Uterus (tissue), 3 donors: ENCODE measurements at regions not wholly inside any gene's neighbourhood (a gene's known extent, or its start where the extent isn't known, plus 50 kb on each side); places are given as distances from the start of the nearest gene placed in this dataset.

ENCODE experiments used
- DNase-seq, 2 donors: peaks; one replicate each; pipeline ENCODE4 v3.0.0-alpha.2; 2019 to 2020
- H3K27ac ChIP-seq, 2 donors: fragments of 200-600 bp; sonication (generic); 1 replicate in 1 of 2; 2 replicates in 1 of 2; pipeline ENCODE4 v1.5.1; 2016 to 2018
- H3K27me3 ChIP-seq, 2 donors: fragments of 200-600 bp; sonication (generic); one replicate each; pipeline ENCODE4 v1.5.1; 2018 to 2019; ENCODE audit warnings: control low read depth in 1 of 2
- H3K36me3 ChIP-seq, 2 donors: fragments of 200-600 bp; sonication (generic); one replicate each; pipeline ENCODE4 v1.5.1; 2019; ENCODE audit warnings: control low read depth in 1 of 2
- H3K4me1 ChIP-seq, 2 donors: fragments of 200-600 bp; sonication (generic); one replicate each; pipeline ENCODE4 v1.5.1; 2018 to 2019; ENCODE audit warnings: control low read depth in 1 of 2
- H3K4me3 ChIP-seq, 2 donors: fragments of 200-600 bp; sonication (generic); 1 replicate in 1 of 2; 2 replicates in 1 of 2; pipeline ENCODE4 v1.5.1; 2018 to 2019; ENCODE audit warnings: mild to moderate bottlenecking in 1 of 2
- H3K9me3 ChIP-seq, 2 donors: fragments of 200-600 bp; sonication (generic); one replicate each; pipeline ENCODE4 v1.5.1; 2019; ENCODE audit warnings: control low read depth in 1 of 2
- POLR2A ChIP-seq, 2 donors: fragments of 450-650 bp; IDR thresholded peaks; one replicate each; pipeline ENCODE4 v1.6.1; 2016; ENCODE audit warnings: antibody characterized with exemption in 2 of 2, mild to moderate bottlenecking in 1 of 2, moderate library complexity in 1 of 2
- intact Hi-C: fragments of 100-400 bp; cut with DNase I; formaldehyde crosslinking; loops from one replicate; pipeline ENCODE4 v1.15.1; 2023; ENCODE audit warnings: low total_unique reads
- TF ChIP-seq, protein P1 (sequence below), 4 experiments: fragments of 200-600 bp in 2 of 4; fragments of 450-650 bp in 2 of 4; sonication (generic) in 2 of 4; IDR thresholded peaks; one replicate each; pipeline ENCODE4 v1.5.1; 2016 to 2019; ENCODE audit warnings: antibody characterized with exemption in 4 of 4, mild to moderate bottlenecking in 2 of 4, moderate library complexity in 1 of 4
- donor health status: DM: yes; HTN: yes; CAD: no.

DNA sequence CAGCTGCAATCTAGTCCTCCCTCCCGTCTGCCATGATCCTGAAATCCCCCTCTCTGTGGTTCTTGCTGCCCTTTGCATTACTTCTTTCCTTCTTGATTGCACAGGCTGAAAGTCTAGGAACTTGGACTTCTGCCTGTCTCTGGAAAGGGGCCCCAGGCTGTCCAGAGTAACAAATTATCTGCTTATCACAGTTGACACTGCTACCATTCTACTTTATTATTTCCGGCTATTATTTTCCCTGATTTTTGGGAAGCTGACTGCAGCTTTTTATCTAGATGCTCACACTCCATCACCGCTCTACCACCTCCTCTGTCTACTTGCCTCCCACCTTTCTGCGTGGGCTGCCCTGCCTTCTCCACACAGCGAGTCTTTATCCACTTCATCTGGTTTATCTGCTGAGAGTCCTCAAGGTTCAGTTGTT lies 202.1 kb upstream of the PLXNA2 start:
- H3K27me3 ChIP-seq: no peaks in the 10 kb centered on the region
- no peak for TF ChIP-seq POLR2A (IDR thresholded peaks at IDR 0.05)
- TF ChIP-seq, protein P1, sequence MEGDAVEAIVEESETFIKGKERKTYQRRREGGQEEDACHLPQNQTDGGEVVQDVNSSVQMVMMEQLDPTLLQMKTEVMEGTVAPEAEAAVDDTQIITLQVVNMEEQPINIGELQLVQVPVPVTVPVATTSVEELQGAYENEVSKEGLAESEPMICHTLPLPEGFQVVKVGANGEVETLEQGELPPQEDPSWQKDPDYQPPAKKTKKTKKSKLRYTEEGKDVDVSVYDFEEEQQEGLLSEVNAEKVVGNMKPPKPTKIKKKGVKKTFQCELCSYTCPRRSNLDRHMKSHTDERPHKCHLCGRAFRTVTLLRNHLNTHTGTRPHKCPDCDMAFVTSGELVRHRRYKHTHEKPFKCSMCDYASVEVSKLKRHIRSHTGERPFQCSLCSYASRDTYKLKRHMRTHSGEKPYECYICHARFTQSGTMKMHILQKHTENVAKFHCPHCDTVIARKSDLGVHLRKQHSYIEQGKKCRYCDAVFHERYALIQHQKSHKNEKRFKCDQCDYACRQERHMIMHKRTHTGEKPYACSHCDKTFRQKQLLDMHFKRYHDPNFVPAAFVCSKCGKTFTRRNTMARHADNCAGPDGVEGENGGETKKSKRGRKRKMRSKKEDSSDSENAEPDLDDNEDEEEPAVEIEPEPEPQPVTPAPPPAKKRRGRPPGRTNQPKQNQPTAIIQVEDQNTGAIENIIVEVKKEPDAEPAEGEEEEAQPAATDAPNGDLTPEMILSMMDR (IDR thresholded peaks at IDR 0.05): no peak
- intact Hi-C loops: no loop called here

DNA sequence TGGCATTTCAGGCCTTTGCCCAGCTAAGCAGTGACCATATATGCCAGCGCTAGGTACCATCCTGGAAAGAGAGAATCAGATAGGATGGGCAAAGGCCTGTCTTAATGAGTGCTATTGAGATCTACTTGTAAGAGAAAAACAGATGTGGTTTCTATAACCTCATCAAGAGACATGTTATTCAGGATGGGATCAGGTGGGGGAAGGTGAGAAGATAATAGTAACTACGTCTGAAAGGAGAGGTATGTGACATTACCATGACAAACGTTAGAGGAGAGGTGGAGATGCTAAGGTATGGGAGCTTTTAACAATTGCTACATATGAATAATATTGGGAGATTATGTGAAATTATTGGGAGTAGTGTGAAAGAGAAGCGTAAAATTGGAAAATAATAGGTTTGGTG lies 204.2 kb upstream of the PLXNA2 start:
- H3K27ac ChIP-seq: no peak overlapping the region
- intact Hi-C loops: no loop called here
- TF ChIP-seq, protein P1 (IDR thresholded peaks at IDR 0.05): no peak
- no peak for TF ChIP-seq POLR2A (IDR thresholded peaks at IDR 0.05)

More for the DNA sequence above, 202.1 kb upstream of the PLXNA2 start:
- Histone ChIP-seq H3K9me3 (no peaks in the 10 kb centered on the region), H3K4me1 (no peaks in the 10 kb centered on the region), H3K27ac (no peak overlapping the region), H3K36me3 (no peaks in the 10 kb centered on the region), H3K4me3 (no peak overlapping the region)
- no peak for DNase-seq

DNA sequence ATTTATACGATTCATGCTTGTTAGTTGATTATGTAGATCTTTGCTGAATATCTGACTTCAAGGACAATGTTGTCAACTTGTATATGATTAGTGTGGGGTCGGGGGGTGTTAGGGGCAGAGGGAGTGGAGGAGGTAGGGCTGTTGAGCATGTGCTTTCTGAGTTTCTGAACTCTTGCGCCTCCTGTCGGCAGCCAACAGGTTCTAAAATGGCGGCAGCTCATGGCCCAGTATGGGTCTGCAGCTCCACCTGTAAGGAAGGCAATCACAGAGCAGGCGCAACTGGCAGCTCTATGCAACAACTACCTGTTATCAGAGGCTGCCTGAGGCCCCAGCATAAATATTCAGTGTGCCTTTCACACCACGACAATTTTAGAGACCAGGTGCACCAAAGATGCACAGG lies 205.8 kb upstream of the PLXNA2 start:
- intact Hi-C loops: no loop called here
- H3K36me3 ChIP-seq: no peaks in the 10 kb centered on the region
- H3K4me1 ChIP-seq: no peaks in the 10 kb centered on the region
- H3K27ac ChIP-seq: no peak overlapping the region
- TF ChIP-seq POLR2A (IDR thresholded peaks at IDR 0.05): no peak
- TF ChIP-seq, protein P1 (IDR thresholded peaks at IDR 0.05): no peak
- DNase-seq: no peak
- no peak overlapping the region for H3K4me3 ChIP-seq
- H3K9me3 ChIP-seq: no peaks in the 10 kb centered on the region
- no peaks in the 10 kb centered on the region for H3K27me3 ChIP-seq

More for the DNA sequence above, 204.2 kb upstream of the PLXNA2 start:
- Histone ChIP-seq H3K36me3 (no peaks in the 10 kb centered on the region), H3K9me3 (no peaks in the 10 kb centered on the region), H3K4me1 (no peaks in the 10 kb centered on the region), H3K27me3 (no peaks in the 10 kb centered on the region), H3K4me3 (no peak overlapping the region)
- no peak for DNase-seq

DNA sequence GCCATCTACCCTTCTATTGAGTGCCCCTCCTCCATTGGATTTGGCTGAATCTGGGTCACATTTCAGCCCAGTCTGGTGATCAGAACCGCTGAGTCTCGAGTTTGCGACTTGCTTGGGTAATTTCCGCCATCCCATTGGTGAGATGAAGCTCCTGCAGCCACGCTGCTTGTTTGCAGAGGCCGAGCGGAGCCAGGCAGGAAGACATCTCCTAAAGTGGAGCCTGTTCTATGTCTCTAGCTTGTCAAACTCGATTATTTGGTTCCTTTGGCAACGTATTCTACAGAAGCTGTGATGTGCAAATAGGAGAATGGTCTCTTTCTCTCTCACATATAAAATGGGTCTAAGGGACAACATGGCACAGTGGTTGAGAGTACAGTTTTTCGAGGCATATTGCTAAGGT lies 206.8 kb upstream of the PLXNA2 start:
- H3K4me1 ChIP-seq: no peaks in the 10 kb centered on the region
- TF ChIP-seq, protein P1 (IDR thresholded peaks at IDR 0.05): no peak
- no peak for TF ChIP-seq POLR2A (IDR thresholded peaks at IDR 0.05)
- H3K27ac ChIP-seq: no peak overlapping the region
- no peak overlapping the region for H3K4me3 ChIP-seq
- intact Hi-C loops: no loop called here
- H3K9me3 ChIP-seq: no peaks in the 10 kb centered on the region
- no peaks in the 10 kb centered on the region for H3K27me3 ChIP-seq
- DNase-seq: no peak
- H3K36me3 ChIP-seq: no peaks in the 10 kb centered on the region

DNA sequence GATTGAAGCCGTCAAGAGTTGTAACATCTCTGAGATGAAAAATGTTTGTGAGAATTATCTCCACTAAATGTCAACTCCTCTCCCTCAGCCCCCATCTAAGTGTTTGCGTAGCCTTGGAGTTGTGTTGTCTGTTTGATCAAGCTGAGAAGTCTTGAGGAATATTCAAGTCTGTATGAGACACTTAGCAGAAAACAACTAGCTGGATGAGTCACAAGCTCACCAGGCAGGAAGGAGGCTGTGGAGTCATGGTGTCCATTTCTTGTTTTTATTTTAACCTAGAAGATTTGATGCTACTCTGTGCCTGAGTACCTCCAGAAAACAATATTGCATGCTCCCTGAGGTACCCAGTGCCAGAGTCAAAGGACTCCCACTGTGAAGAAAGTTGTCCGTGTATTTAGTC lies 211.6 kb upstream of the PLXNA2 start:
- H3K36me3 ChIP-seq: no peaks in the 10 kb centered on the region
- intact Hi-C loops: no loop called here
- H3K27ac ChIP-seq: no peak overlapping the region
- H3K4me3 ChIP-seq: no peak overlapping the region
- no peaks in the 10 kb centered on the region for H3K27me3 ChIP-seq
- TF ChIP-seq, protein P1 (IDR thresholded peaks at IDR 0.05): no peak
- no peak for TF ChIP-seq POLR2A (IDR thresholded peaks at IDR 0.05)
- H3K4me1 ChIP-seq: no peaks in the 10 kb centered on the region
- no peaks in the 10 kb centered on the region for H3K9me3 ChIP-seq
- DNase-seq: no peak
